SU-DHL-6 (cell line): ENCODE measurements at regions not wholly inside any gene's neighbourhood (a gene's known extent, or its start where the extent isn't known, plus 50 kb on each side); places are given as distances from the start of the nearest gene placed in this dataset.

Experiments
- CTCF ChIP-seq: fragments of 200-600 bp; sonication (generic); IDR thresholded peaks from one replicate; pipeline ENCODE4 v1.5.1; 2017; ENCODE audit warnings: antibody characterized with exemption, mild to moderate bottlenecking, low read length, moderate library complexity; ENCODE audit not compliant: insufficient read depth, poor library complexity, severe bottlenecking
- EZH2phosphoT487 ChIP-seq: fragments of 200-600 bp; sonication (generic), shearing (Covaris generic); conservative IDR thresholded peaks from 2 replicates; pipeline ENCODE4 v1.6.1; 2018; ENCODE audit warnings: mild to moderate bottlenecking, antibody characterized with exemption, low read length, moderate library complexity, mixed read lengths

DNA sequence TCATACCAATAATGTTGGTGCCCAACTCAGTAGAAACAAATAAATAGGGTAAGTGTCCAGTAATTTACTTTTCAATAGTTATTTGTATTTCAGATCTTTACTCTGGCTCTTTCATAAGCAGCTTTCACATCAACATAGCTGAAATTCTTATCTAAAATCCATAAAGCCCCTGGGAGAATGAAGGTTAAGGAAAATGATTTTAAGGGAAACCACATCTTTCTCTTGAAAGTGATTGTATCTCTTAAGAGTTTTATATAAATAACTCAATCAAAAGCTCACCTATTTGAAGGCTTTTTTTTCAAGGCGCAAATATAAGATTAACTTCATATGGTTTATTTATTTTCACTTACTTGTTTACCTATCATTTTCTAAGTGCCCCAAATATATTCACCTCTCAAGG, 324.4 kb downstream of the HGF start:
- TF ChIP-seq CTCF (no peak), EZH2phosphoT487 (no peak)
